Smooth muscle cell (in vitro differentiated cells): ENCODE measurements at regions not wholly inside any gene's neighbourhood (a gene's known extent, or its start where the extent isn't known, plus 50 kb on each side); places are given as distances from the start of the nearest gene placed in this dataset.

ENCODE experiments used
- DNase-seq: peaks from one replicate; lab custom pipeline; 2025; ENCODE audit not compliant: unreplicated experiment; lab: John Stamatoyannopoulos, UW
- H2AFZ ChIP-seq: fragments of 200-600 bp; sonication (generic); 2 replicates; pipeline ENCODE4 v1.6.0; 2016; ENCODE audit warnings: antibody characterized with exemption, low read depth, mild to moderate bottlenecking
- H3F3A ChIP-seq: fragments of 200-600 bp; sonication (generic); 2 replicates; pipeline ENCODE4 v1.6.0; 2017; ENCODE audit warnings: antibody characterized with exemption, low read depth
- H3K27ac ChIP-seq: fragments of 200-600 bp; sonication (generic); 2 replicates; pipeline ENCODE4 v1.5.1; 2016; ENCODE audit warnings: low read depth, mild to moderate bottlenecking
- H3K27me3 ChIP-seq: fragments of 200-600 bp; sonication (generic); 2 replicates; pipeline ENCODE4 v1.6.1; 2016; ENCODE audit warnings: low read depth, mild to moderate bottlenecking
- H3K36me3 ChIP-seq: fragments of 200-600 bp; sonication (generic); 2 replicates; pipeline ENCODE4 v1.5.1; 2016; ENCODE audit warnings: low read depth
- H3K4me1 ChIP-seq: fragments of 200-600 bp; sonication (generic); 2 replicates; pipeline ENCODE4 v1.5.1; 2016; ENCODE audit warnings: low read depth
- H3K4me2 ChIP-seq: fragments of 200-600 bp; sonication (generic); 2 replicates; pipeline ENCODE4 v1.6.0; 2016; ENCODE audit warnings: mild to moderate bottlenecking
- H3K4me3 ChIP-seq: fragments of 200-600 bp; sonication (generic); 2 replicates; pipeline ENCODE4 v1.5.1; 2016; ENCODE audit warnings: mild to moderate bottlenecking
- H3K79me2 ChIP-seq: fragments of 200-600 bp; sonication (generic); 2 replicates; pipeline ENCODE4 v1.6.0; 2016; ENCODE audit warnings: low read depth, mild to moderate bottlenecking
- H3K9ac ChIP-seq: fragments of 200-600 bp; sonication (generic); 2 replicates; pipeline ENCODE4 v1.6.0; 2016; ENCODE audit warnings: low read depth
- H3K9me3 ChIP-seq: fragments of 200-600 bp; sonication (generic); replicated peaks from 2 replicates; pipeline ENCODE4 v1.5.1; 2016; ENCODE audit warnings: low read depth
- H4K20me1 ChIP-seq: fragments of 200-600 bp; sonication (generic); 2 replicates; pipeline ENCODE4 v1.6.0; 2016; ENCODE audit warnings: low read depth
- WGBS: methylation state at CpG from one replicate; pipeline ENCODE4 v1.1.7; 2016; ENCODE audit warnings: low lambda C conversion rate; 5-methylcytosine and 5-hydroxymethylcytosine counted together
- TF ChIP-seq, protein P1 (sequence below): fragments of 200-600 bp; sonication (generic); IDR thresholded peaks from 2 replicates; pipeline ENCODE4 v1.5.1; 2017; ENCODE audit warnings: borderline replicate concordance, mild to moderate bottlenecking, antibody characterized with exemption; ENCODE audit not compliant: insufficient read depth, poor library complexity, severe bottlenecking

DNA sequence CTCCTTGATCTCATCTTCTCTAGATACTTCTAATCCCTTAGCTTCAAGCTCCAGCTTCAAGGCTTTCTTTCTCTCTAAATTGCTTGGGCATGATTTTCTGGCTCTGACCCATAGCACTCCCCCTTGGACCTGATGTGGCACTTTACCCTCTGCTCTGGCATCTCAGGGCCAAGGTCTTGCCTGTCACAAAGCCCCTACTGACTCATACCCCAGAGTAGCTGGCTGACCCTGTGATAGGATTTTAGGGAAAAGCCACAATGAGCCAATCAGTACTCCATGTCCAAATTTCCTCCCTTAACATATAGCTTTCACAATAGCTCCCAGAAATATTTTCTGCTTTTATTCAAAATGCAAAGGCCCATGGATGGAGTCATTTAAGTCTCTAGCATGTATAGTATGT is 488.7 kb upstream of the SPRED2 start:
- Histone ChIP-seq H2AFZ (no peak overlapping the region), H3K4me2 (no peak overlapping the region), H3K9me3 (no peaks in the 10 kb centered on the region), H3K27ac (no peak overlapping the region), H3K9ac (no peak overlapping the region), H4K20me1 (no peaks in the 10 kb centered on the region), H3K36me3 (no peaks in the 10 kb centered on the region), H3K4me1 (no peaks in the 10 kb centered on the region), H3K27me3 (no peaks in the 10 kb centered on the region), H3K4me3 (no peak overlapping the region), H3F3A (no peaks in the 10 kb centered on the region), H3K79me2 (no peaks in the 10 kb centered on the region)
- TF ChIP-seq, protein P1, sequence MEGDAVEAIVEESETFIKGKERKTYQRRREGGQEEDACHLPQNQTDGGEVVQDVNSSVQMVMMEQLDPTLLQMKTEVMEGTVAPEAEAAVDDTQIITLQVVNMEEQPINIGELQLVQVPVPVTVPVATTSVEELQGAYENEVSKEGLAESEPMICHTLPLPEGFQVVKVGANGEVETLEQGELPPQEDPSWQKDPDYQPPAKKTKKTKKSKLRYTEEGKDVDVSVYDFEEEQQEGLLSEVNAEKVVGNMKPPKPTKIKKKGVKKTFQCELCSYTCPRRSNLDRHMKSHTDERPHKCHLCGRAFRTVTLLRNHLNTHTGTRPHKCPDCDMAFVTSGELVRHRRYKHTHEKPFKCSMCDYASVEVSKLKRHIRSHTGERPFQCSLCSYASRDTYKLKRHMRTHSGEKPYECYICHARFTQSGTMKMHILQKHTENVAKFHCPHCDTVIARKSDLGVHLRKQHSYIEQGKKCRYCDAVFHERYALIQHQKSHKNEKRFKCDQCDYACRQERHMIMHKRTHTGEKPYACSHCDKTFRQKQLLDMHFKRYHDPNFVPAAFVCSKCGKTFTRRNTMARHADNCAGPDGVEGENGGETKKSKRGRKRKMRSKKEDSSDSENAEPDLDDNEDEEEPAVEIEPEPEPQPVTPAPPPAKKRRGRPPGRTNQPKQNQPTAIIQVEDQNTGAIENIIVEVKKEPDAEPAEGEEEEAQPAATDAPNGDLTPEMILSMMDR, result no peak
- no peak for DNase-seq

GRCh38 chr2:65920659-65921058 is 488.3 kb upstream of the SPRED2 start:
- no peak for DNase-seq
- WGBS, result 96% methylated on average over 6 of the region's 6 CpGs
- Histone ChIP-seq H3K9me3 (no peaks in the 10 kb centered on the region), H3K4me2 (no peak overlapping the region), H3K4me1 (no peaks in the 10 kb centered on the region), H3K79me2 (no peaks in the 10 kb centered on the region), H3F3A (no peaks in the 10 kb centered on the region), H3K36me3 (no peaks in the 10 kb centered on the region), H3K4me3 (no peak overlapping the region), H3K27me3 (no peaks in the 10 kb centered on the region), H4K20me1 (no peaks in the 10 kb centered on the region), H3K27ac (no peak overlapping the region), H2AFZ (no peak overlapping the region), H3K9ac (no peak overlapping the region)
- TF ChIP-seq, protein P1, result no peak

GRCh38 chr2:65919550-65920188 is 487.3 kb upstream of the SPRED2 start:
- Histone ChIP-seq H3K4me3 (no peak overlapping the region), H3F3A (no peaks in the 10 kb centered on the region), H3K4me2 (no peak overlapping the region), H3K9me3 (no peaks in the 10 kb centered on the region), H4K20me1 (no peaks in the 10 kb centered on the region), H3K36me3 (no peaks in the 10 kb centered on the region), H3K27me3 (no peaks in the 10 kb centered on the region), H3K4me1 (no peaks in the 10 kb centered on the region), H3K9ac (no peak overlapping the region), H2AFZ (no peak overlapping the region), H3K79me2 (no peaks in the 10 kb centered on the region), H3K27ac (no peak overlapping the region)
- 80% methylated on average over 7 of the region's 7 CpGs for WGBS
- no peak for DNase-seq
- TF ChIP-seq, protein P1, result no peak

DNA sequence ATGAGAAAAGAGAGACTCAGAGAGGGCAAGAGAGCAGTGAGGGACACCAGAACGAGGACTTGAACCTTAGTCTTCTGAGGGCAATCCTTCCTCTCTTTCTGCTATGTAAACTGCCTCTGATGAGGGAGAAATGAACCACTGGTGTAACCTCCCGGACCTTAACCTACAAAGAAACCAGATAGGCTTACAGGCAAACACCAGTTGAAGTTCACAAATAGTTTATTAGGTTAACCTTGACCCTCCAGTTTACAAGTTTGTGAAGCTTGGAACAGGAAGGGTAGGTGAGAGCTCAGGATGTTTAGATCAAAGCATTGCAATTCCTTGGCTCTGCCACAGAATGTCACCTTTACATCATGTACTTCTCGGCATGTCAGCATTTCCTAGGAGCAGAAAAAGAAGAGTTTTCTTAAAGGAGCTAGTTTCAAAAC is 486.4 kb upstream of the SPRED2 start:
- H2AFZ ChIP-seq, result no peak overlapping the region
- no peaks in the 10 kb centered on the region for H3F3A ChIP-seq
- WGBS, result 82% methylated on average over 3 of the region's 3 CpGs
- H3K4me2 ChIP-seq, result no peak overlapping the region
- TF ChIP-seq, protein P1, result peak; percentile 9
- H3K36me3 ChIP-seq, result no peaks in the 10 kb centered on the region
- H3K9ac ChIP-seq, result no peak overlapping the region
- H3K4me3 ChIP-seq, result no peak overlapping the region
- no peak overlapping the region for H3K27ac ChIP-seq
- H3K4me1 ChIP-seq, result no peaks in the 10 kb centered on the region
- DNase-seq, result no peak
- H3K9me3 ChIP-seq, result no peaks in the 10 kb centered on the region
- H3K27me3 ChIP-seq, result no peaks in the 10 kb centered on the region
- no peaks in the 10 kb centered on the region for H3K79me2 ChIP-seq
- H4K20me1 ChIP-seq, result no peaks in the 10 kb centered on the region
